ENCODE measurements at regions not wholly inside any gene's neighbourhood (a gene's known extent, or its start where the extent isn't known, plus 50 kb on each side); places are given as distances from the start of the nearest gene placed in this dataset.

GRCh38 chr5:158644301-158644700, 455.4 kb downstream of the EBF1 start:
- DNase-seq (ENCODE audit: low read depth), result no peak

DNA sequence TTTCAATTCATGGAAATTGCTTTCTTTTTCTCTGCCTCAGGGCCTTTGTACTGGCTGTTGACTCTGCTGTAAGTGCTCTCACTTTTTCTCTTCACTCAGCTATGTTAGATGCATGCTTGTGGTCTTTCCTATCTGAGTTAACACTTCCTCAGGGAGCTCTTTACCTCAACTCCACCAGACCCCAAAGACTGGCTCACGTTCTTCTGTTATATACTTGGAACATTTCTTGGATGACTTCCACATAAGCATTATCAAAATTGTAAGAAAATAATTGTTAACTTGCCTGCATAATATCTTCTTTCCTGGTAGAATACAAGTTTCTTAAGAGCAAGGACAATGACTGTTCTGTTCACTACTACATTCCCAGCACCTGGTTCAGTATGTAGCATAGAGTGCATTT, 455.9 kb downstream of the EBF1 start:
- no peak for DNase-seq (ENCODE audit: low read depth)

- no peak for DNase-seq (ENCODE audit: low read depth)
Measured at GRCh38 chr5:158642879-158643278, 456.8 kb downstream of the EBF1 start.

DNA sequence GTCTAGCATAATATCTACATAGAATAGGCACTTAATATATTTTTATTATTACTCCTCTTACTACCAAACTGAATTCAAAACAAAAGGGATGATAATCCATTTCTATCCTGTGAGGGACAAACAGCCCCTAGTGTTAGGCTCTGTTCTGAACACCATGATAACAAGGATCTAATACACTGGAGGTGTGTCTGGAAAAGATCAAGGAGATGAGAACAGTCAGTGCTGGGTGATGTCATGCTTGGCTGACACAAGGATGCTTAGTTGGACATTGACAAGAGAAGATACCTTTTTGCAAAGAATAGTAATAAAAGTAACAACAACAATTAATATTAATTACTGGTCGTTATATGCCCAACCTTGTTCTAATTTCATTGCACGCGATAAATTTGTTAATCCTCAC, 458.7 kb downstream of the EBF1 start:
- no peak for DNase-seq (ENCODE audit: low read depth)

- no peak for DNase-seq (ENCODE audit: low read depth)
Measured at GRCh38 chr5:158640593-158640980, 459.1 kb downstream of the EBF1 start.

DNA sequence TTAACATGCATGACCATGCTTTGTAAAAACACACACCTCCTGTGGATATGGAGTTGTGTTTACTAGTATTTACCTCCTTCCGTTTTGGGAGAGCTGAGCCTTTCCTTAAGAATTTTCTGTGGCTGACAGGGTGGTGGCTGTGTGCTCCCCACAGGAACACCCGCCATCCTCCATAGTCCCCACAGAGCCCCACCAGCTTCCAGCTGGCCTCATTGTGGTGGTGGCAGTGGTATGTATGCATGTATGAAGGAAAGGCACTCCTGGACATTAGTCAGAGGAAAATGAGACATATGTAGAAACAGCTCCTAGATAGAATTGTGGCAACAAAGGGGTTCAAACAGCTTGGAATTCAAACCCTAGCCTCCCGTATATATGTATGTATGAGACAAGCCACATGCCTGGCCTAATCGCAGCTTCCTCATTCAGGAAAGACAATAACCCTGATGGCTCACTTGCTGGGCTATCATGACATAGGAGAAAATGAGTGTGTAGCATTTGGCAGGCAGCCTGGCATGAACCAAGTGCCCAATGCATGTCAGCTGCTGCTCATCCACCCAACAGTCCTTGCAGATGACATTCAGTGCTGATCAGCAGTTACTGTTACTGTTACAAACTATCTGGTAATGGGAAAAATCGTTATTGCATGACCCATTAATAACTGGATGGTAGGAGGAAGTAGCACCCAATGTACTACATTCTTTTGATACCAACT, 459.7 kb downstream of the EBF1 start:
- DNase-seq (ENCODE audit: low read depth), result no peak

DNA sequence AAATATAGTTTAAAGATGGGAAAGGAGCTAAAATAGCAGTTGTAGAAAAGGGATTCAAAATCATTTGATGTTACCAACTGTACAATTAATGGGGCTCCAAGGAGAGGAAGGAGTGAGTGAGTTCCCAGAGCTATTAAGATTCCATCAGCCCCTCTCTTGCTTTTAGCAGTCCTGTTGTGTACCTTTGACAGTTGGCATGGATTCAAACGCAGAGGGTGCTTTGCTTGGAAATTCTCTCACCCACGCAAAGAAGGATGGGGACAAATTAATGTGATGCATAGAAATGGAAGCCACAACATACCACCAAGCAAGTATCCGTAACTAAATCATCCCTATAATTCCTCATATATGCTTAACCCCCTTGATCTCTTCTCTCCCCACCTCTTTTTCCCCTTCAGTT, 461.3 kb downstream of the EBF1 start:
- no peak for DNase-seq (ENCODE audit: low read depth)

DNA sequence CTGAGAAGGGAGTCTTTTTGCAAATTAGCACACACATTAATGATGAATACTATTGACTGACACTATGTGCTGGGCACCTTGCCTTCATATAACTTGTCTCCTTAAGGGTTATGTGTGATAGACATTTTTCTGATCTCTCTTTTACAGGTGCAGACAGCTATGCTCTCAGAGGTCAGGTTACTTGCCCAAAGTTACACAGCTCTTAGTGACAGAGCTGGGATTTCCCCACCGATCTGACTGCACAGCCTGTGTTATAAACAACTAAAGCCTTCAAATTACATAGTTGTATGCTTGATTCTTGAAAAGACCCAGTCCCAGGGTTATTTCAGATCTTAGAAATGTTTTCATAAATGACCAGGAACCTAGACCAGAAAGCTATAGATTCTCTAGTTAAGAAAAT, 462.7 kb downstream of the EBF1 start:
- DNase-seq (ENCODE audit: low read depth), result no peak

- DNase-seq (ENCODE audit: low read depth), result no peak
Measured at GRCh38 chr5:158635565-158635964, 464.2 kb downstream of the EBF1 start.

DNA sequence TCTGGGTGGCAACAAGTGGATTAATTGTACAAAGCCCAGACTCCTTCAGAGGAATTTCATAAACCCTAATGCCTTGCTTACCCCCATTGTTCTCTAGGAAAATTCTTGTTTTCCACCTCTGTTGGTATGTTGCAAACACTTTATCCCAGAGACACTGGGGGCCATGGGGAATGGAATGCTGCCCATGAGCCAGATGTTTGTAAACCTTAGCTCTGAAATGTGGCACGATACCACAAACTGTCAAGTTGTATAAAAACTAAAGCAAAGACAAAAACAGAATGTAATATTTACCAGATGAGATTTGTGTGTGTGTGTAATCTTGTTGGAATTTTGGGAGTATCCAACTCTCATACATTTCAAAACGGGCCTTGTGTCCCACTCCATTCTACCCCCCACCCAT, 465.0 kb downstream of the EBF1 start:
- no peak for DNase-seq (ENCODE audit: low read depth)

GRCh38 chr5:158629591-158630312, 470.0 kb downstream of the EBF1 start:
- DNase-seq (ENCODE audit: low read depth), result no peak

DNA sequence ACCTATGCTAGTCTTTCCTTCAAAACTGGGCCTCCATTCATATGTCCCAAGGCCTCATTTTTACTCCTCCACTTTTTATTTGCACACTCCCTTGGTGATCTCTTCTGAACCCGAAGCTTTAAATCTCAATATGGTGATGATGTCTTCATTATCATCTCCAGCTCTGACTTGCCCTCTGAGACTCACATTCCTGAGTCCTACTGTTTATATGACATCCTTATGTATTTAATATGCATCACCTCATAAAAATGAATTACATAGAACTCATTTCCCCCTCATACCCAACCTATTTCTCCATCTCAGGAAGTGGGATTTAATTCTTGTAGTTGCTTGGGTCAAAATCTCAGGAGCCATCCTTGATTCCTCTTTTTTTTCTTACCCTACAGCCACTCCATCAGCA, 473.0 kb downstream of the EBF1 start:
- no peak for DNase-seq (ENCODE audit: low read depth)

DNA sequence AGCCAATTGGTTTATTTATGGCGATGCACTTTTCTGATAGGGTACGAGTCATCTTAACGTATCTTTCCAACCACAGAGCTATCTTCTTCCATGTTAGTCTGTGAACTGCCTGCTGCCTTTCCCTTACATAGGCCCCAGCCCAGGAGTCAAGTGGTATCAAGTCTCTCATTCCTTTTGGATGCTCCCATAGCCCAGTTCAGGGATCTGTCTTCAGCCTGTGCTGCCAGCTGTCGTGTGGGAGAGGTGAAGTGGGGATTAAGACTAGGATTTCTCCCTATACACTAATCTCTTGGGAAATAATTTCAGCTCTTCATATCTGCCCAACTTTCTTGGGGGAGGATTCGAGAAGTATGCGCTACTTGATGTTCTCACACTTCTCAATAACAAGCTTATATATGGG, 475.7 kb downstream of the EBF1 start:
- no peak for DNase-seq (ENCODE audit: low read depth)

DNA sequence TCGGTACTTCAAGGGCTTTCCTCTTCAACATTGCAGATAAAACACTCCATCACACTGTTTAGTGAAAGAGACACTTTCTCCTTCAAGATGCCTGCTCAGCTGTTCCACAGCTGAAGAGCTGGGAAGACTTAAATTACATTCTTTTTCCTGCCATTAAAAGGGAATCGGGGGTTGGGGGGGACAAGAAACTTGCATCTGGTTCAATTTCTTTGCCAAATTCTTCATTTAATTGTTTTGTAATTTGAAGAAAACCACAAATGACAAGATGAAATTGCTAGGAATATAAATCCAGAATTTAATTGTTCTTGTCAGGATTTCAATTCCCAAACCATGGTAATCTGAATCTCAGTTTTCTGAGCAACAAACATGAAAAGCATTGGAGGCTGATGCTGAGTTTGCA, 478.3 kb downstream of the EBF1 start:
- no peak for DNase-seq (ENCODE audit: low read depth)

- DNase-seq (ENCODE audit: low read depth), result no peak
Measured at GRCh38 chr5:158619083-158619788, 480.5 kb downstream of the EBF1 start.

- no peak for DNase-seq (ENCODE audit: low read depth)
Measured at GRCh38 chr5:158618256-158618655, 481.5 kb downstream of the EBF1 start.

GRCh38 chr5:158616707-158617106, 483.0 kb downstream of the EBF1 start:
- DNase-seq (ENCODE audit: low read depth), result no peak

- no peak for DNase-seq (ENCODE audit: low read depth)
Measured at GRCh38 chr5:158614951-158615350, 484.8 kb downstream of the EBF1 start.

DNA sequence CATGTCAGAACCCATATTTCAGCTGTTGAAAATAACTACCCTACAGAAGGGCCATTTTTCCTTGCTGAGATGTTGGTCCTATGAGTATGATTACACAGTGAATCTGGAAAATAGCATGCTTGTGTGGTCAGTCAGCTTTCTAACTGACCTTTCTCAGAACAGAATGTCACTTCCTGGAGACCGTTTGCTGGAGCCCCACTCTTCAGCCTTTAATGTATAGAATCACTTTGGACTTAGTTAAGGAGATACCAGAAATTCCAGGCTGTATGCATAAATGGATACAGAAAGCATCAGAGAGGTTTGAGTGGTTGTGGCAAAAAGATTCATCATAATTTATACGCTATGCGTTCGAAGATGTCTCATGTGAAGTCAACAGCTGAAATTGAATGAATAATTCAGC, 488.1 kb downstream of the EBF1 start:
- DNase-seq (ENCODE audit: low read depth), result no peak

DNA sequence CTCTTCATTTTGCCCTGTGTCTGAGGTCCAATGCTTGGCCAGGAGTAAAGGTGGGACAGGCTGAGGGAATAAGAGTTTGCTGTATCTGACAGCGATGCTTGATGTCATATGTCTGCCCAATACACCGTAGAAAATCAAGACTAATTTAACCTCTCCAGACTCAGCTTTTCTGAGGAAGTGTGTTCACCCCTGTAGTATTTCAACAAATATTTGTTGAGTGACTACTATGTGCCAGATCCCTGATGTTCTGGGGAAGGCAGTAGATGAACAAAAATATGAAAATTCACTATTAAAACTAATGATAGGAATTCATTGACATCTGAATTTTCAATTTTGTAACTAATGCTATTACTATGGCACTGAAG, 489.7 kb downstream of the EBF1 start:
- no peak for DNase-seq (ENCODE audit: low read depth)

DNA sequence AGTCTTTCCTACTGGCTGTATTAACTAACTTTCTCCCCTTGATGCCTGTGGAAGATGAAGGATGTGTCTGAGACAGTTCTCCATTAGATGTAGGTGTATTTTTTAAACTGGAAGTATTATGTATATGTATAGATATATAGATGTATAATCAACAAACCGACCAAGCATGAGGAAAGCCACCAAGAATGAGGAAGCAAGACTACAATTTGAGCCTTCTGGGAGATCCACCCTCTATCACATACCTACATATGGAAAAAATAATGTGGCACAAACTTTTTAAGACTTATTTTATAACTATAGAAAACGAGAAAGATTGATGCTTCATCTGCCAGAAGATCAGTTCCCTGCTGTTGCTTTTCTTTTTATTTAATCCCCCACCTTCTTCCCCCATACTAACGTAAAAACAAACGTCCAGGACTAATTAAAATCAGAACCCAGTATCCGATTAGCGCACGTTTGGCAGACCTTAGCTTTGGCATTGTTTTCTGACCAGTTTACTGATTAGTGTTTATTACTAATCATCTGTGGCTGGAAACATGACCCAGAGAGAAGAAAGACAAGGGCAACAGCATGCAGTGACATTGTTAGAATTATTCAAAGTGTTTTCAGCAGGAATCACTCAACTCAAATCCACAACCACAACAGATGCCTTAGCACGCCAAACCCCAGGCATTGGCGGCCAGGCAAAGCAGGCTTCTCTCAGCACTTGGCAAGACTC, 490.2 kb downstream of the EBF1 start:
- DNase-seq (ENCODE audit: low read depth), result no peak

DNA sequence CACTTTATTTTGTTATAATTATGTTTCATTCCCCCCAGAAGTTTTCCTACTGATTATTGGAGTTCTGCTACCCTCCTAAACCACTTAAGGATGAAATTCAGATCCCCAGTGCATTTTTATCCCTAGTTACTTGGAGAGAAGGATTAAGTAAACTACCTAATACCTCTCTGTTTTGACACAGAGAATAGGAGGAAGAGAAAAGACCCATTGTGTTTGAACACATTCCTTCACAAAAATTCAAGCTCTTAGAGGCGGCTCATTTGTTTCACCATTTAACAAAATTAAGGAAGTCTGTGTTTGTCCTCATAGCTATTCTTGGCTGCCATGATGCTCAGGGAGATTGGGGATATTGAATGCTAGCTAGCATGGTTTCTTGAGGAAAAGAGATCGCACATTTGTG, 492.6 kb downstream of the EBF1 start:
- no peak for DNase-seq (ENCODE audit: low read depth)

DNA sequence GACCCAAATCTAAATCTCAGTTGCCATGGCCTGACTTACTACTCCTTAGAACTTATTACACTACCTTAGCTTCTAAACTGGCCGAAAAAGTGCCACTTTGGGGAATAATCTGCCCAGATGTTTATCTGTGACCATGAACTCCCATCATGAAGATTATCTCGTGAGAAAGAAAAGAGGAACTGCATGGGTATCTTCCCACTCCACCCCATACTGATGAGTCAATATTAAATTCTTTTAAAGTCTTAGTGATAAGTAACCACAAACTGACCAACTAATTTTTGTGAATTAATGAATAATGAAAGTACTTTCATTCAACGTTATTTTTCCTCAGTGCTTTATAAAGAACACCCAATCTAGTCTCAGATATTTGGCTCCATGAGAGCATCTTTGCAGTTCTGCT, 493.5 kb downstream of the EBF1 start:
- DNase-seq (ENCODE audit: low read depth), result no peak

All from activated T-cell treated with anti-CD3 and anti-CD28 coated beads for 48 hours (primary cell).